ENCODE measurements at regions not wholly inside any gene's neighbourhood (a gene's known extent, or its start where the extent isn't known, plus 50 kb on each side); places are given as distances from the start of the nearest gene placed in this dataset.

- H3K27ac ChIP-seq, result no peak overlapping the region
- no peak for TF ChIP-seq CTCF (IDR thresholded peaks at IDR 0.05; ENCODE audit: low read depth, low read length)
- H3K36me3 ChIP-seq, result no peaks in the 10 kb centered on the region
- H3K9me3 ChIP-seq (ENCODE audit: low read depth), result no peaks in the 10 kb centered on the region
- H3K4me1 ChIP-seq (ENCODE audit: low read depth), result no peaks in the 10 kb centered on the region
- H3K27me3 ChIP-seq, result no peaks in the 10 kb centered on the region
- H3K4me3 ChIP-seq, result no peak overlapping the region
- no peak for DNase-seq (ENCODE audit: low read depth in 1 of 2, low spot score in 1 of 2)
Observed at GRCh38 chr7:98679741-98680140, 62.7 kb downstream of the NPTX2 start.

GRCh38 chr7:98681511-98681910 is 64.4 kb downstream of the NPTX2 start:
- no peaks in the 10 kb centered on the region for H3K9me3 ChIP-seq (ENCODE audit: low read depth)
- H3K27ac ChIP-seq, result no peak overlapping the region
- H3K36me3 ChIP-seq, result no peaks in the 10 kb centered on the region
- no peaks in the 10 kb centered on the region for H3K27me3 ChIP-seq
- DNase-seq (ENCODE audit: low read depth in 1 of 2, low spot score in 1 of 2), result no peak
- TF ChIP-seq CTCF (IDR thresholded peaks at IDR 0.05; ENCODE audit: low read depth, low read length), result no peak
- H3K4me3 ChIP-seq, result no peak overlapping the region
- no peaks in the 10 kb centered on the region for H3K4me1 ChIP-seq (ENCODE audit: low read depth)

- no peak for DNase-seq (ENCODE audit: low read depth in 1 of 2, low spot score in 1 of 2)
- Histone ChIP-seq H3K4me1 (ENCODE audit: low read depth) (no peaks in the 10 kb centered on the region), H3K27me3 (no peaks in the 10 kb centered on the region), H3K9me3 (ENCODE audit: low read depth) (no peaks in the 10 kb centered on the region), H3K4me3 (no peak overlapping the region), H3K36me3 (no peaks in the 10 kb centered on the region), H3K27ac (no peak overlapping the region)
- TF ChIP-seq CTCF (IDR thresholded peaks at IDR 0.05; ENCODE audit: low read depth, low read length), result no peak
Observed at GRCh38 chr7:98681951-98682350, 64.9 kb downstream of the NPTX2 start.

GRCh38 chr7:98683514-98683913 is 66.4 kb downstream of the NPTX2 start:
- DNase-seq (ENCODE audit: low read depth in 1 of 2, low spot score in 1 of 2), result no peak
- no peaks in the 10 kb centered on the region for H3K9me3 ChIP-seq (ENCODE audit: low read depth)
- no peaks in the 10 kb centered on the region for H3K36me3 ChIP-seq
- no peaks in the 10 kb centered on the region for H3K4me1 ChIP-seq (ENCODE audit: low read depth)
- no peak for TF ChIP-seq CTCF (IDR thresholded peaks at IDR 0.05; ENCODE audit: low read depth, low read length)
- no peak overlapping the region for H3K27ac ChIP-seq
- no peak overlapping the region for H3K4me3 ChIP-seq
- H3K27me3 ChIP-seq, result no peaks in the 10 kb centered on the region

GRCh38 chr7:98685541-98685940 is 68.5 kb downstream of the NPTX2 start:
- DNase-seq (ENCODE audit: low read depth in 1 of 2, low spot score in 1 of 2), result no peak
- Histone ChIP-seq H3K9me3 (ENCODE audit: low read depth) (no peaks in the 10 kb centered on the region), H3K4me1 (ENCODE audit: low read depth) (no peaks in the 10 kb centered on the region), H3K27ac (no peak overlapping the region), H3K27me3 (no peaks in the 10 kb centered on the region), H3K36me3 (no peaks in the 10 kb centered on the region), H3K4me3 (no peak overlapping the region)
- TF ChIP-seq CTCF (IDR thresholded peaks at IDR 0.05; ENCODE audit: low read depth, low read length), result no peak
